HG02870 (cell line): ENCODE measurements at regions not wholly inside any gene's neighbourhood (a gene's known extent, or its start where the extent isn't known, plus 50 kb on each side); places are given as distances from the start of the nearest gene placed in this dataset.

Experiments
- ATAC-seq: cut with Tn5 transposase; IDR thresholded peaks from one replicate; pipeline ENCODE4 v1.9.1; 2021; ENCODE audit warnings: mild to moderate bottlenecking, moderate library complexity; ENCODE audit not compliant: unreplicated experiment

- no peak for ATAC-seq
Measured at GRCh38 chr10:2475711-2476217, 591.6 kb upstream of the PFKP start.

- ATAC-seq: no peak
Measured at GRCh38 chr10:2471811-2472210, 595.5 kb upstream of the PFKP start.

GRCh38 chr10:2469802-2470201 is 597.5 kb upstream of the PFKP start:
- ATAC-seq: no peak

GRCh38 chr10:2464483-2464882 is 602.9 kb upstream of the PFKP start:
- no peak for ATAC-seq

GRCh38 chr10:2463316-2463715 is 604.0 kb upstream of the PFKP start:
- ATAC-seq: no peak

GRCh38 chr10:2462581-2462980 is 604.8 kb upstream of the PFKP start:
- no peak for ATAC-seq

- no peak for ATAC-seq
Measured at GRCh38 chr10:2460812-2461211, 606.5 kb upstream of the PFKP start.

- no peak for ATAC-seq
Measured at GRCh38 chr10:2459713-2460112, 607.6 kb upstream of the PFKP start.

- no peak for ATAC-seq
Measured at GRCh38 chr10:2456834-2457233, 610.5 kb upstream of the PFKP start.

- ATAC-seq: no peak
Measured at GRCh38 chr10:2445370-2445769, 622.0 kb upstream of the PFKP start.

GRCh38 chr10:2439983-2440382 is 627.4 kb upstream of the PFKP start:
- no peak for ATAC-seq

GRCh38 chr10:2439000-2439399 is 628.3 kb upstream of the PFKP start:
- ATAC-seq: no peak

- no peak for ATAC-seq
Measured at GRCh38 chr10:2438248-2438939, 629.0 kb upstream of the PFKP start.

GRCh38 chr10:2436933-2437332 is 630.4 kb upstream of the PFKP start:
- ATAC-seq: no peak

GRCh38 chr10:2431961-2432360 is 635.4 kb upstream of the PFKP start:
- no peak for ATAC-seq

- no peak for ATAC-seq
Measured at GRCh38 chr10:2427412-2427811, 639.9 kb upstream of the PFKP start.

GRCh38 chr10:2425320-2425719 is 642.0 kb upstream of the PFKP start:
- no peak for ATAC-seq

- no peak for ATAC-seq
Measured at GRCh38 chr10:2414562-2414961, 652.8 kb upstream of the PFKP start.

GRCh38 chr10:2414039-2414438 is 653.3 kb upstream of the PFKP start:
- ATAC-seq: no peak

GRCh38 chr10:2410049-2410448 is 657.3 kb upstream of the PFKP start:
- ATAC-seq: no peak

- ATAC-seq: no peak
Measured at GRCh38 chr10:2401459-2401858, 664.1 kb upstream of the ADARB2 start.

- ATAC-seq: no peak
Measured at GRCh38 chr10:2399482-2399881, 662.2 kb upstream of the ADARB2 start.
